DND-41 (cell line): ENCODE measurements at regions not wholly inside any gene's neighbourhood (a gene's known extent, or its start where the extent isn't known, plus 50 kb on each side); places are given as distances from the start of the nearest gene placed in this dataset.

Experiments
- EZH2 ChIP-seq: IDR thresholded peaks from 3 replicates; pipeline ENCODE4 v1.6.1; 2012; ENCODE audit warnings: borderline replicate concordance, low read depth, mild to moderate bottlenecking, moderate library complexity, low read length, inconsistent platforms; ENCODE audit not compliant: severe bottlenecking
- TF ChIP-seq, protein P1 (sequence below): IDR thresholded peaks from 2 replicates; pipeline ENCODE4 v1.5.1; 2012; ENCODE audit warnings: borderline replicate concordance, low read length, moderate library complexity, mild to moderate bottlenecking; ENCODE audit not compliant: poor library complexity, severe bottlenecking; ENCODE audit errors: extremely low read depth

GRCh38 chr6:97557355-97557754 is 274.3 kb upstream of the MMS22L start:
- TF ChIP-seq, protein P1, sequence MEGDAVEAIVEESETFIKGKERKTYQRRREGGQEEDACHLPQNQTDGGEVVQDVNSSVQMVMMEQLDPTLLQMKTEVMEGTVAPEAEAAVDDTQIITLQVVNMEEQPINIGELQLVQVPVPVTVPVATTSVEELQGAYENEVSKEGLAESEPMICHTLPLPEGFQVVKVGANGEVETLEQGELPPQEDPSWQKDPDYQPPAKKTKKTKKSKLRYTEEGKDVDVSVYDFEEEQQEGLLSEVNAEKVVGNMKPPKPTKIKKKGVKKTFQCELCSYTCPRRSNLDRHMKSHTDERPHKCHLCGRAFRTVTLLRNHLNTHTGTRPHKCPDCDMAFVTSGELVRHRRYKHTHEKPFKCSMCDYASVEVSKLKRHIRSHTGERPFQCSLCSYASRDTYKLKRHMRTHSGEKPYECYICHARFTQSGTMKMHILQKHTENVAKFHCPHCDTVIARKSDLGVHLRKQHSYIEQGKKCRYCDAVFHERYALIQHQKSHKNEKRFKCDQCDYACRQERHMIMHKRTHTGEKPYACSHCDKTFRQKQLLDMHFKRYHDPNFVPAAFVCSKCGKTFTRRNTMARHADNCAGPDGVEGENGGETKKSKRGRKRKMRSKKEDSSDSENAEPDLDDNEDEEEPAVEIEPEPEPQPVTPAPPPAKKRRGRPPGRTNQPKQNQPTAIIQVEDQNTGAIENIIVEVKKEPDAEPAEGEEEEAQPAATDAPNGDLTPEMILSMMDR: no peak
- no peak for TF ChIP-seq EZH2
